WERI-Rb-1 (cell line): ENCODE measurements at regions not wholly inside any gene's neighbourhood (a gene's known extent, or its start where the extent isn't known, plus 50 kb on each side); places are given as distances from the start of the nearest gene placed in this dataset.
"Not testable (repeated sequence)": the region's sequence is repeated elsewhere in the genome, so short reads cannot be mapped to it uniquely, and the experiment has no call there.

Source experiments
- DNase-seq: peaks from one replicate; pipeline ENCODE4 v3.0.0-alpha.2; 2020
- H3K27ac ChIP-seq: fragments of 250-450 bp; sonication (Bioruptor Pico); 2 replicates; pipeline ENCODE4 v1.5.1; 2020; ENCODE audit warnings: mild to moderate bottlenecking, moderate library complexity
- H3K27me3 ChIP-seq: fragments of 250-450 bp; sonication (Bioruptor Pico); 2 replicates; pipeline ENCODE4 v1.5.1; 2021; ENCODE audit warnings: mild to moderate bottlenecking, low read depth, moderate library complexity; ENCODE audit not compliant: insufficient read depth, severe bottlenecking
- H3K36me3 ChIP-seq: fragments of 250-450 bp; sonication (Bioruptor Pico); 2 replicates; pipeline ENCODE4 v1.5.1; 2020; ENCODE audit warnings: mild to moderate bottlenecking, moderate library complexity
- H3K4me3 ChIP-seq: 2 replicates; pipeline ENCODE4 v1.5.1; 2011; ENCODE audit warnings: low read depth, mild to moderate bottlenecking, control low read depth, low read length
- H3K9me3 ChIP-seq: fragments of 250-450 bp; sonication (Bioruptor Pico); 2 replicates; pipeline ENCODE4 v1.5.1; 2021; ENCODE audit warnings: mild to moderate bottlenecking, moderate library complexity; ENCODE audit not compliant: severe bottlenecking
- TF ChIP-seq, protein P1 (sequence below): IDR thresholded peaks from 2 replicates; pipeline ENCODE4 v1.5.1; 2011; ENCODE audit warnings: low read depth, mild to moderate bottlenecking, control low read depth, inconsistent platforms, low read length

GRCh38 chr21:20459838-20460237 is 538.4 kb upstream of the NCAM2 start:
- TF ChIP-seq, protein P1, sequence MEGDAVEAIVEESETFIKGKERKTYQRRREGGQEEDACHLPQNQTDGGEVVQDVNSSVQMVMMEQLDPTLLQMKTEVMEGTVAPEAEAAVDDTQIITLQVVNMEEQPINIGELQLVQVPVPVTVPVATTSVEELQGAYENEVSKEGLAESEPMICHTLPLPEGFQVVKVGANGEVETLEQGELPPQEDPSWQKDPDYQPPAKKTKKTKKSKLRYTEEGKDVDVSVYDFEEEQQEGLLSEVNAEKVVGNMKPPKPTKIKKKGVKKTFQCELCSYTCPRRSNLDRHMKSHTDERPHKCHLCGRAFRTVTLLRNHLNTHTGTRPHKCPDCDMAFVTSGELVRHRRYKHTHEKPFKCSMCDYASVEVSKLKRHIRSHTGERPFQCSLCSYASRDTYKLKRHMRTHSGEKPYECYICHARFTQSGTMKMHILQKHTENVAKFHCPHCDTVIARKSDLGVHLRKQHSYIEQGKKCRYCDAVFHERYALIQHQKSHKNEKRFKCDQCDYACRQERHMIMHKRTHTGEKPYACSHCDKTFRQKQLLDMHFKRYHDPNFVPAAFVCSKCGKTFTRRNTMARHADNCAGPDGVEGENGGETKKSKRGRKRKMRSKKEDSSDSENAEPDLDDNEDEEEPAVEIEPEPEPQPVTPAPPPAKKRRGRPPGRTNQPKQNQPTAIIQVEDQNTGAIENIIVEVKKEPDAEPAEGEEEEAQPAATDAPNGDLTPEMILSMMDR: no peak

DNA sequence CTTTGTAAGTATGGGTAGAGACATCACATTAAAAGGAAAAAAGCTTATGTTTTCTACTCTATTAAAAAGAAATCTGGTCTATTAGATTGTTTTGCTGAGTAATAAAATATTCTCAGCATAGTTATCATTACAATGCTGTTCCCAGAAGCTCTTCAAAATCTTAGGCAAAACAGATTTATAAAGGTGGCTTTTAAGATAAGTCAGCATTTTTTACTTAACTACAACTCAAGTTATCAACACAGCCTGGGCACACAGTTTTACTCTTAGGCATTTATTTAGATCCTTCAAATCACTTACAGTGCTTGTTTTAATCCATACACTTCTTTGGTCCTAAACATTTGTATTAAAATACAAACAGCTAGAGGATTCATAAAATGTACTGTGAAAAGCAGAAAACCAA is 534.8 kb upstream of the NCAM2 start:
- no peak overlapping the region for H3K4me3 ChIP-seq
- H3K9me3 ChIP-seq: no peaks in the 10 kb centered on the region
- no peak for DNase-seq
- TF ChIP-seq, protein P1: no peak
- no peaks in the 10 kb centered on the region for H3K36me3 ChIP-seq
- H3K27me3 ChIP-seq: peaks cover 21% of the 10 kb centered on the region
- no peak overlapping the region for H3K27ac ChIP-seq

More at GRCh38 chr21:20459838-20460237, 538.4 kb upstream of the NCAM2 start:
- no peak overlapping the region for H3K27ac ChIP-seq
- no peak overlapping the region for H3K4me3 ChIP-seq
- H3K36me3 ChIP-seq: no peaks in the 10 kb centered on the region
- peaks cover 17% of the 10 kb centered on the region for H3K27me3 ChIP-seq
- no peaks in the 10 kb centered on the region for H3K9me3 ChIP-seq
- no peak for DNase-seq

- no peak for DNase-seq
- TF ChIP-seq, protein P1: no peak
Observed at GRCh38 chr21:20469361-20469760, 528.8 kb upstream of the NCAM2 start.

DNA sequence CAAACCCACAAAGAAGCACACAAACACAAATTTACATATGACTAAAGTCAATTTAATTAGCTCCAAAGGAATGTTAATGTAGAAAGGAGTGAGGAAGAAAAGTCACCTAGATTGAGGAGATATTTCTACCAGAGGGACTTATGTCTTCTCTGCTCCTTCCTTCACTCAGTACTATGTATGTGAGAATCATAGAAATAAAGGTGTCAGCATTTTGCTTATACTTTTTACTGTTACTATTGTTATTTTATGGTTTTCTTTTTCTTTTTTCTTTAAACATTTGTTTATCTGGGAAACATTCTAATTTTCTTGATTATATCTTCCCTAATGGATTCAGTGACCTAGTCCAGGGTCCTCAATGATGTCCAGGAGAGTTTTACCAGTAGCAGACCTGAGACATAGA is 511.9 kb upstream of the NCAM2 start:
- H3K4me3 ChIP-seq: no peak overlapping the region
- TF ChIP-seq, protein P1: no peak
- H3K27me3 ChIP-seq: peaks cover 19% of the 10 kb centered on the region
- DNase-seq: no peak
- no peak overlapping the region for H3K27ac ChIP-seq
- no peaks in the 10 kb centered on the region for H3K36me3 ChIP-seq
- H3K9me3 ChIP-seq: no peaks in the 10 kb centered on the region

More at GRCh38 chr21:20469361-20469760, 528.8 kb upstream of the NCAM2 start:
- Histone ChIP-seq H3K36me3 (no peaks in the 10 kb centered on the region), H3K27ac (no peak overlapping the region), H3K27me3 (peaks cover 20% of the 10 kb centered on the region), H3K9me3 (no peaks in the 10 kb centered on the region), H3K4me3 (no peak overlapping the region)

- not testable (repeated sequence) for H3K27ac ChIP-seq, H3K4me3 ChIP-seq, DNase-seq, H3K36me3 ChIP-seq, H3K9me3 ChIP-seq
- H3K27me3 ChIP-seq: peaks cover 16% of the 10 kb centered on the region
Observed at GRCh38 chr21:20502915-20503314, 495.3 kb upstream of the NCAM2 start.

GRCh38 chr21:20507783-20508182 is 490.4 kb upstream of the NCAM2 start:
- H3K36me3 ChIP-seq: no peaks in the 10 kb centered on the region
- DNase-seq: no peak
- H3K9me3 ChIP-seq: no peaks in the 10 kb centered on the region
- TF ChIP-seq, protein P1: no peak
- H3K27me3 ChIP-seq: peaks cover 16% of the 10 kb centered on the region
- H3K4me3 ChIP-seq: no peak overlapping the region
- no peak overlapping the region for H3K27ac ChIP-seq
